Activated CD8-positive, alpha-beta memory T cell treated with anti-CD3 and anti-CD28 coated beads, Interleukin-2, amount 50 U/mL, for 48 hours (primary cell): ENCODE measurements at regions not wholly inside any gene's neighbourhood (a gene's known extent, or its start where the extent isn't known, plus 50 kb on each side); places are given as distances from the start of the nearest gene placed in this dataset.

Source experiments
- DNase-seq: peaks from one replicate; pipeline ENCODE4 v3.0.0-alpha.2; 2020

- no peak for DNase-seq
Observed at GRCh38 chr5:173785866-173786265, 102.3 kb upstream of the CPEB4 start.

DNA sequence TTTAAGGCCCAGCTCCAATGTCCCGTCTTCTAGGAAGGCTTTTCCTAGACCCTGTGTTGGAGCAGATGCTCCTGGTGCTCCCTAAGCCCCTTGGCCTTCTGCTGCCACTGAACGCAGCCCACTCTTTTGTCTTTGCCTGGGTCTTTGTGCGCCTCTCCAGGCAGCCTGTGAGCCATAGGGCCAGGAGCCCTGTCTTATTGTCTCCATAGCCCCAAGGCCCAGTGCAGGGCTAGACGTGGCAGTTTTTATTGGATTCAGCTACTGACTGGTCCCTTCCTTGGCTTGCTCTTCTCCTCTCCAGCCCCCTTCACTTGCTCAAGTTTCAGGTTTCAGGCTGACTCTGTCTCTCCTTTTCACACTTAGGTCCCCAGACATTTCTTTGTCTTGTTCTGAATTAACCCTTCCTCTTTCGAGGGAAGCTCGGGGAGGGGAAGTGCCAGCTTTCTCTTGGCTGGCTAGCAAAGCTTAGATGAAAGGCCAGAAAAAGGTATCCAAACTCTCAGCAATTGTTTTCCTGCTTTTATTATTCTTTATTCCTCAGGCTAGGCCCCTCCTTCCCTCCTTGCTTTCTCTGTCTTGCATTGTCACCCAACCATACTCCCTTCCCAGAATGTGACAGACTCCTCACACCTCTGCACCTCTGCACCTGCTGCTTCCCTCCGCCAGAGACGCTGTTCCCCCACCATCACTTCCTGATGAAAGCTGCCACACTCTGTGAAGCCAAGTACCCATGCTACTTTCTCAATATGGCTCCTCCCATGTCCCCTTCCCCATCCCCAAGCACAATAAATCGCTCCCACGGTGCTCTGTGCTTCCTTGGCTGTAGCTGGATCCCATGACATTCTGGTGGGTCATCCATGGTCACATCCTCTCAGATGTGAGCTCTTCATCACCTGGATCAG, 101.6 kb upstream of the CPEB4 start:
- DNase-seq, result no peak

DNA sequence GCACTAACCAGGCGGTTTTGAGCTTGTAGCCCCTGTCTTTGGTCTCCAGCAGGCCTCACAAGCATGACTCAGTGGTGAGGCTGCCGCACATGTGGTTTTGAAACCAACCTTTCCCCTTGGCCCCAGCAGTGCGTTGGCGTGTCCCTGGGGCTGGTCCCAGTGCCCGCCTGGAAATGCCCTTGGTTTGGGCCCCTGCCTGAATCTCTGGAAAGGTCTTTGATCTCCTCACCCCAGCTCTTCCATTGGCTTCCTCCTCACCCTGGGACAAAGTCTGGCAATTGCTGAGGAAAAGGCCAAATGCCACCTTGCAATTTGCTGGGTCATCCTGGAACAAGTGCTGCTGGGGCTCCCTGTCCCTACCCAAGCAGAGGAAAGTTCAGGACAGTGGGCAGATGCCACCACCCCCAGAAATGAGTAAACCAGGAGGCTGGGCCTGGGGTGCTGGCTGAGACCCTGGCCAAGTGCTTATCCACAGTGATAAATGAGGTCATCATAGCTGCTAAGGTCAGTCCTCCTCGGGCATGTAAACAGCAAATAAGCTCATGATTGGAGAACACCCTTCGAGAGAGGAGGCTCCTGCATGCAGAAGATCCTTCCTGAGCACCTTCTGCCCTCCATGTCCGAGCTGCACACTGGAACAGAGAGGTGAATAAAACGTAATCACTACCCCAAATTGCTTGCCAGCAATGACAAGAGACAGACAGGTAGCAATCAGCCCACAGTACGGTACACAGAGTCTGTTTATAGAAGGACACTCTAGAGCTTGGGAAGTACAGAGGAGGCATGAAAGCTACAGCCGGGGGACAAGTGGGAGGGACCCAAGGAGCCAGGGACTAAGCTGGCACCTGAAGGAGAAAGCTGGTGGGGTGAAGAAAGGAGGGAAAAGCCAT, 98.9 kb upstream of the CPEB4 start:
- peak; percentile 58 for DNase-seq

- DNase-seq, result no peak
Observed at GRCh38 chr5:173790177-173790719, 97.9 kb upstream of the CPEB4 start.

DNA sequence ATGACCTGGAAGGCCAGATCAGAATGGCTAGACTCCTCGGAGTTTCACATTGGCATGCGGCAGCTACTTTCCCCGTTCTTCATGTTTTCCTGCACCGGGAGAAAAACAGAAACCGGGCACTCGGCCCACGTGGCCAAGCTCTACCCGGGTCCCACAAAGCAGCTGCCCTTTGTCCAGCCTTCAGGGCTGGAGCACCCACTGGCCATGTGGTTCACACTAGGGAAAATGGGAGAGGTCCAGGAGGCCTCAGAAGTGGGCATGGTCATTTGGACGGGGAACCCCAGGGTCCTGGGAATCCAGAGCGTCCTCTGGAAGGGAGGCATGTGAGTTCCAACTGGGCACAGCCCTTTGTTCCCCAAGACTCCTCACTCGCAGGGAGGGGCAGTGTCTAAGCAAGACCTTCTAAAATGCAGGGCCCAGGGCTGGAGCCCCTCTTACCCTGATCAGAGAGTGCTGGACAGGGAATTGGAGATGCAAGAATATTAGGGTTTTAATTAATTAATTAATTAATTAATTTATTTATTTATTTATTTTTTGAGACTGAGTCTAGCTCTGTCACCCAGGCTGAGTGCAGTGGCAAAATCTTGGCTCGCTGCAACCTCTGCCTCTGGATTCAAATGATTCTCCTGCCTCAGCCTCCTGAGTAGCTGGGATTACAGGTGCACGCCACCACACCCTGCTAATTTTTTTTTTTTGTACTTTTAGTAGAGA, 97.2 kb upstream of the CPEB4 start:
- no peak for DNase-seq

GRCh38 chr5:173791878-173792277, 96.3 kb upstream of the CPEB4 start:
- DNase-seq, result no peak

DNA sequence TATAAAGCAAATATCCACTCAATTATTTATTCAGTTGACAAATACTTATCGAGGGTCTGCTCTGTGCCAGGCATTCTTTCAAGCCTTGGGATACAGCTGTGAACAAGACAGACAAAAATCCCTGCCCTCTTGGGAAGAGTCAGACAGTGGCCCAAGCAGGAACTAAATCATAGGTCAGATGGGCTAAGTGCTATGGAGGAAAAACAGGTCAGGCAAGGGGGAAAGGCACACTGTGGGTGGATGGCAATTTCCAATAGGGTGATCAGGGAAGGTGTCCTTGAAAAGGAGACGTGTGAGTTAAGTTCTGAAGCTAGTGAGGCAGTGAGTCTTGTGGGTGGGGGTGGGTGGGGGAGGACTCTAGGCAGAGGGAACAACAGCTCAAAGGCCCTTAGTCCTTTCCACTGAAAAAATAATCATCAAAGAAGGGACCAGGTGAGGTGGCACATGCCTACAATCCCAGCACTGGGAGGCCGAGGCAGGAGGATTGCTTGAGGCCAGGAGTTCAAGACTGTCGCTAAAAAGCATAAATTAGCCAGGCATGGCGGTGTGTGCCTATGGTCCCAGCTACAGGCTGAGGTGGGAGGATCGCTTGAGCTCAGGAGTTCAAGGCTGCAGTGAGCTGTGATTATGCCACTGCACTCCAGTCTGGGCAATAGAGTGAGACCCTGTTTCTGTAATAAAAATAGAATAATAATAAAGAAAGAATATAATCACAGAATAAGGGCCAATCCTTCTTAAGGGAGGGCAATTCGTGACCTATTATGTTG, 95.2 kb upstream of the CPEB4 start:
- no peak for DNase-seq

GRCh38 chr5:173793648-173794548, 94.3 kb upstream of the CPEB4 start:
- DNase-seq, result no peak

- DNase-seq, result no peak
Observed at GRCh38 chr5:173794901-173795416, 93.2 kb upstream of the CPEB4 start.

DNA sequence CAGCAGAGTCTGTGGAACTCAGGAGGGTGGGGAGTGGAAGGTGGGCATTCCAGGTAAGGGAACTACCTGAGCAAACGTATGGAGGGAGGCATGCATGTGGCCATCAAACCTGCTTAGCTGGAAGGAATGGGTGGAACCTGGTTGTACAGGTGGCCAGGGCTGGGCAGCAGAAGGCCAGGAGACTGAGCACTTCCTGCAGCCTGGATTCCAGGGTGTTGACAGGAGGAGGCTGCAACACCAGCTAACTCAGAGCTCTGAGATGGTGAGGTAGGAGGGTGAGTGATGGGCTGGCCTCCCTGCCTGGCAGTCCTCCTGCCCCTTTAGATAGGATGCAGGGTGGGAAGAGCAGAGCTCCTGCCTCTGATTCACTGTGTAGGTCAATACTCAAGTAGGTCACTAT, 92.5 kb upstream of the CPEB4 start:
- no peak for DNase-seq

- no peak for DNase-seq
Observed at GRCh38 chr5:173796721-173797495, 91.2 kb upstream of the CPEB4 start.

DNA sequence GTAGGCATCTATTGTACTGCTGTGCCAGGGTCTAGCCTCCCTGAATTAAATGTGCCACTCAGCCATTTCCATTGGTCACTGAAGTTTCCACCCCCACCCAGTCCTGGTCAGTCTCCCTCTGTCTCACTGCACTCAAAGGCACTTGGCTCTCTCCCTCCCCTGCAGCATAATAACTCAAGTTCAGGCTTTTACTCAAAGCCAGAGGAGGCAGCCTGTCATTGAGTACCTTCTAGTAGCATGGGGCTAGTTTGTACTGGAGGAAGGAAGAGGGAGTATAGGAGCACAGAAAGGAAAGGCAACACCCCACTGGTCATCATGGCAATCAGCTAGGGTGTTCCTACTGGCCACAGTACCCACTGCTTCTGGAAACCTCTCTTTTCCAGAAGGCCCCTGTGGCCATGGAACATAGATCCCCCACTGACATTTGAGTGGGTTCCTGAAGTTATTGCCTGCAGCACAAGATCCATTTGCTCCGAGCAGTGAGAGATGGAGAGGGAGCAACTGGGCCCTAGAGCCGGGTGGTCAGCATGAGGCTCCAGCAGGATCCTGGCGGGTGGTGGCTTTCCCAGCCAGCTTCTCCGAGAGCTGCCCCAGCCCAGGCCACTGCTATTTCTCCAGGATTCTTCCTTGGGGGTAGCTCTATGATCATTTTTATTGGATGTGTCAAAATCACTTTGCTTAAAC, 89.9 kb upstream of the CPEB4 start:
- DNase-seq, result no peak

DNA sequence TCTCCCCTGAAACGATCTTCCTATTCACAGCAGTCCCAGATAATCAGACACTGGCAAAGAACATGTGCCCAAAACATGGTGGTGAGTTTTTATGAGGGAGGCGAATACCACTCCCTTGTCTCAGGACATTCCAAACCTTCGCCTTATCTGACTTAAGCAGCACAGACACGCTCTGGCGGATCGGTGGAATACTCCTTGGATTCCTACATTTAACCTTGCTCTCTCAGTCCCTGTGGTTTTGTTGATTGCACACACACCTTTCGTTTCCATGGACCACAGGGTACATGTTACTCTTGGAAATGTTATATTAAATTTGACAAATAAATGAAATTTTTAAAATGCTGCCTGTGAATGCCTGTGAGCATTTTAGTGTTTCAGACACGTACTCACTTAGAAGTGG, 87.8 kb upstream of the CPEB4 start:
- DNase-seq, result no peak

- no peak for DNase-seq
Observed at GRCh38 chr5:173801006-173801405, 87.1 kb upstream of the CPEB4 start.

- no peak for DNase-seq
Observed at GRCh38 chr5:173802670-173803165, 85.4 kb upstream of the CPEB4 start.

GRCh38 chr5:173804579-173804978, 83.6 kb upstream of the CPEB4 start:
- DNase-seq, result no peak

DNA sequence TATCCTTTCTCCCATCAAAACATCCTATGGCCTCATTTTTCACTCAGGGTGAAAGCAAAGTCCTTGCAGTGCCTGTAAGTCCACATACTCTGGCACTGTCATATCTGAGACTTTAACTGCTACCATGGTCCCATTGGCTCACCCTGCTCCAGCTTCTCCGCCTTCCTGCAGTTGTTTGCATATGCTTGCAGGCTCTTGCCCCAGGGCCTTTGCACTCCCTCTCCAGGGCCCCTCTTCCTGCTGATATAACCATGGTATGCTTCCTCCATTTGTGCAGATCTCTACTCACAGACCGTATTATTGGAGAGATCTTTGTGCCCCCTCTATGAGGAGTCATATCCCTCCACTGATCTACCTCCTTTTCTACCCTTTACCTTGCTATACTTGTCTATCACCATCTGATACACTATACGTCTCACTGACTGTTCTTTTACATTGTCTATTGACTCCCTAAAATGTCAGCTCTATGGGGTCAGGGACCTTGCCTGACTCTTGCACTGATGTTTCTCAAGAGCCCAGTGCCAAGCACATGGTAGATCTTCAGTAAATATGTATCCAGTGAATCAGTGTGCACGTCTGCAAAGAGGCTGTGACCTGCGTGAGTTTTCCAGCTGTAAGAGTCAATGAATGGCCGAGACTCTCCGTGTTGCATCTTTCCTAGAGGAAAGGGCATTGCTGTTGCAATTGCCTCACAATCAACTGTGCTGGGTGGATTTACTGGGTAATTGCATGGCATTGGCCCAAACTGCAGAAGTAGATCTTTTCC, 81.7 kb upstream of the CPEB4 start:
- no peak for DNase-seq

DNA sequence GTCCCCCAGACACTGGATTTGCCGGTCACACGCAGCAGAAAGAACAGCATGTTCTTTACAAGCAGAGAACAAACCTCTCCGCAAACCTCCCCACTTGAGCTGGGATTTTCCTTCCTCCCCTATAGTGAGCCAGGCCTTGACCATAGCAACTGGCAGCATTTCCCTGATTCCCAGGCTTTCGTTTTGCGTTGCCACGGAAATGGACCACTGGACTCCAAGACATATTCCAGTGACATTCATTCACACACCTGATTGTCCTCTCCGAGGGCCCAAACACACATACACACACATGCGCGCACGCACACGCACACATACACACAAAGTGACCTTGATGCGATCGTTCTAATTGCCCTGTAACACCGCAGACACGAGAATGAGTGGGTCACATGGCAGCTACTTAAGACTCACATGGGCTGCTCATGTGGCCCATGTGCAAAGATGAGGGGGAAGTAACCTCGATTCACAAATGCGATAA, 80.9 kb upstream of the CPEB4 start:
- DNase-seq, result no peak
